ENCODE measurements at regions not wholly inside any gene's neighbourhood (a gene's known extent, or its start where the extent isn't known, plus 50 kb on each side); places are given as distances from the start of the nearest gene placed in this dataset.

DNA sequence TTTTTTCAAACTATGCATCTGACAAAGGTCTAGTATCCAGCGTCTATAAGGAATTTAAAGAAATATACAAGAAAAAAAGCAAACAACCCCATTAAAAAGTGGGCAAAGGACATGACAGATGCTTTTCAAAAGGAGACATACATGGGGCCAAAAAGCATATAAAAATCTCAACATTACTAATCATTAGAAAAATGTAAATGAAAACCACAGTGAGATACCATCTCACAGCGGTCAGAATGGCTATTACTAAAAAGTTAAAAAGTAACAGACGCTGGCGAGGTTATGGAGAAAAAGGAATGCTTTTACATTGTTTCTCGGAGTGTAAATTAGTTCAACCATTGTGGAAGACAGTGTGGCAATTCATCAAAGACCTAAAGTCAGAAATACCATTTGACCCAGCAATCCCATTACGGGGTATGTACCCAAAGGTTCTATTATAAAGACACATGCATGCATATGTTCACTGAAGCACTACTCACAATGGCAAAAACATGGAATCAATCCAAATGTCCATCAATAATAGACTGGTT, 643.1 kb upstream of the LRRTM1 start:
- TF ChIP-seq, protein P1, sequence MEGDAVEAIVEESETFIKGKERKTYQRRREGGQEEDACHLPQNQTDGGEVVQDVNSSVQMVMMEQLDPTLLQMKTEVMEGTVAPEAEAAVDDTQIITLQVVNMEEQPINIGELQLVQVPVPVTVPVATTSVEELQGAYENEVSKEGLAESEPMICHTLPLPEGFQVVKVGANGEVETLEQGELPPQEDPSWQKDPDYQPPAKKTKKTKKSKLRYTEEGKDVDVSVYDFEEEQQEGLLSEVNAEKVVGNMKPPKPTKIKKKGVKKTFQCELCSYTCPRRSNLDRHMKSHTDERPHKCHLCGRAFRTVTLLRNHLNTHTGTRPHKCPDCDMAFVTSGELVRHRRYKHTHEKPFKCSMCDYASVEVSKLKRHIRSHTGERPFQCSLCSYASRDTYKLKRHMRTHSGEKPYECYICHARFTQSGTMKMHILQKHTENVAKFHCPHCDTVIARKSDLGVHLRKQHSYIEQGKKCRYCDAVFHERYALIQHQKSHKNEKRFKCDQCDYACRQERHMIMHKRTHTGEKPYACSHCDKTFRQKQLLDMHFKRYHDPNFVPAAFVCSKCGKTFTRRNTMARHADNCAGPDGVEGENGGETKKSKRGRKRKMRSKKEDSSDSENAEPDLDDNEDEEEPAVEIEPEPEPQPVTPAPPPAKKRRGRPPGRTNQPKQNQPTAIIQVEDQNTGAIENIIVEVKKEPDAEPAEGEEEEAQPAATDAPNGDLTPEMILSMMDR (optimal IDR thresholded peaks at IDR 0.05 in 1 of 3, IDR thresholded peaks at IDR 0.05 in 1 of 3, conservative IDR thresholded peaks at IDR 0.05 in 1 of 3; ENCODE audit: extremely low read depth in 1 of 3, insufficient read depth in 2 of 3, low read length in 3 of 3), result no peak
- TF ChIP-seq EZH2 (IDR thresholded peaks at IDR 0.05; ENCODE audit: low read length), result no peak
